A549 (cell line): ENCODE measurements at regions not wholly inside any gene's neighbourhood (a gene's known extent, or its start where the extent isn't known, plus 50 kb on each side); places are given as distances from the start of the nearest gene placed in this dataset.
"Not testable (repeated sequence)": the region's sequence is repeated elsewhere in the genome, so short reads cannot be mapped to it uniquely, and the experiment has no call there.

Experiments
- ATAC-seq, 2 experiments: fragments of 200-7000 bp in 1 of 2; fragments of >200 bp in 1 of 2; cut with Nextera tagmentation in 1 of 2; cut with Tn5 transposase in 1 of 2; 3 replicates each; pipeline versions ENCODE4 v1.8.0 to v1.9.1; 2018 to 2020; ENCODE audit warnings: mild to moderate bottlenecking in 1 of 2, moderate library complexity in 1 of 2
- CTCF ChIA-PET: fragments of 300-600 bp; sonication (Branson Sonifier 250); formaldehyde crosslinking; extraction: SDS; loops from one replicate; lab custom pipeline; 2021; ENCODE audit warnings: antibody characterized with exemption, inconsistent platforms; lab: Yijun Ruan, JAX
- POLR2A ChIA-PET: fragments of 350-600 bp; formaldehyde crosslinking; extraction: SDS; loops from one replicate; lab custom pipeline; 2021; ENCODE audit warnings: antibody characterized with exemption, inconsistent platforms; lab: Yijun Ruan, JAX
- DNase-seq, 2 experiments: peaks; one replicate each; pipeline versions ENCODE4 v3.0.0 to v3.0.0-alpha.2; 2011 to 2016; ENCODE audit warnings: low read depth in 1 of 2, low spot score in 1 of 2
- FAIRE-seq: peaks from 2 replicates; lab custom pipeline; 2011; peaks lifted over from hg19 to GRCh38; lab: Jason Lieb, UNC
- H3K27ac ChIP-seq, 2 experiments: fragments of >200 bp; sonication (Bioruptor Twin); formaldehyde crosslinking; 3 replicates each; pipeline ENCODE4 v1.5.1; 2016 to 2017
- H3K4me1 ChIP-seq: fragments of >200 bp; sonication (Bioruptor Twin); formaldehyde crosslinking; 3 replicates; pipeline ENCODE4 v1.6.1; 2016
- H3K4me2 ChIP-seq: fragments of >200 bp; sonication (Bioruptor Twin); formaldehyde crosslinking; 3 replicates; pipeline ENCODE4 v1.6.1; 2016
- H3K4me3 ChIP-seq: fragments of >200 bp; sonication (Bioruptor Twin); formaldehyde crosslinking; 3 replicates; pipeline ENCODE4 v1.5.1; 2016
- H3K9me3 ChIP-seq: fragments of >200 bp; sonication (Bioruptor Twin); formaldehyde crosslinking; 3 replicates; pipeline ENCODE4 v1.6.1; 2016
- CBX8 ChIP-seq: fragments of 200-600 bp; sonication (generic); IDR thresholded peaks from 2 replicates; pipeline ENCODE4 v1.6.1; 2016
- CTCF ChIP-seq: fragments of >200 bp; sonication (Bioruptor Twin); formaldehyde crosslinking; IDR thresholded peaks from 3 replicates; pipeline ENCODE4 v1.5.1; 2016
- EHF ChIP-seq: fragments of 250-450 bp; sonication (Bioruptor Pico); IDR thresholded peaks from 2 replicates; pipeline ENCODE4 v1.5.0; 2020; ENCODE audit warnings: mild to moderate bottlenecking
- EHMT2 ChIP-seq: fragments of 200-600 bp; sonication (generic); IDR thresholded peaks from 2 replicates; pipeline ENCODE4 v1.6.1; 2016; ENCODE audit warnings: antibody characterized with exemption, low read depth, mild to moderate bottlenecking, moderate library complexity
- ESRRA ChIP-seq: fragments of 150-350 bp; IDR thresholded peaks from 2 replicates; pipeline ENCODE4 v1.6.1; 2014; ENCODE audit warnings: mild to moderate bottlenecking, low read length, borderline replicate concordance
- FOSB ChIP-seq: fragments of 250-450 bp; sonication (Bioruptor Pico); IDR thresholded peaks from 2 replicates; pipeline ENCODE4 v1.5.0; 2020; ENCODE audit warnings: mild to moderate bottlenecking, moderate library complexity
- FOSL2 ChIP-seq, 2 experiments: fragments of 450-650 bp in 1 of 2; fragments of >200 bp in 1 of 2; sonication (Bioruptor Twin) in 1 of 2; formaldehyde crosslinking; IDR thresholded peaks; 2 replicates each; pipeline versions ENCODE4 v1.5.0 to v1.6.1; 2016 to 2020; ENCODE audit warnings: mild to moderate bottlenecking in 1 of 2, moderate library complexity in 1 of 2
- FOXS1 ChIP-seq: fragments of 250-450 bp; sonication (Bioruptor Pico); IDR thresholded peaks from 2 replicates; pipeline ENCODE4 v1.5.0; 2020; ENCODE audit warnings: mild to moderate bottlenecking, moderate library complexity
- GATA3 ChIP-seq: IDR thresholded peaks from 2 replicates; pipeline ENCODE4 v1.6.1; 2012; ENCODE audit warnings: borderline replicate concordance
- HDAC2 ChIP-seq: fragments of 200-600 bp; sonication (generic); IDR thresholded peaks from 2 replicates; pipeline ENCODE4 v1.6.1; 2016
- HES2 ChIP-seq: fragments of >200 bp; sonication (Bioruptor Twin); formaldehyde crosslinking; IDR thresholded peaks from 2 replicates; pipeline ENCODE4 v1.6.1; 2016
- HEYL ChIP-seq: fragments of 250-450 bp; sonication (Bioruptor Pico); IDR thresholded peaks from 2 replicates; pipeline ENCODE4 v1.8.0; 2021; ENCODE audit warnings: mild to moderate bottlenecking, moderate library complexity
- HMGXB4 ChIP-seq: fragments of 250-450 bp; sonication (Bioruptor Pico); IDR thresholded peaks from 2 replicates; pipeline ENCODE4 v1.5.0; 2021; ENCODE audit warnings: mild to moderate bottlenecking, moderate library complexity, borderline replicate concordance
- HOXB13 ChIP-seq: fragments of 250-450 bp; sonication (Bioruptor Pico); IDR thresholded peaks from 2 replicates; pipeline ENCODE4 v1.5.0; 2020; ENCODE audit warnings: low read depth, mild to moderate bottlenecking, moderate library complexity
- KDM5A ChIP-seq: fragments of 200-600 bp; sonication (generic); IDR thresholded peaks from 2 replicates; pipeline ENCODE4 v1.6.1; 2016; ENCODE audit warnings: antibody characterized with exemption, mild to moderate bottlenecking
- MAX ChIP-seq: IDR thresholded peaks from 2 replicates; pipeline ENCODE4 v1.6.1; 2012
- NPAS2 ChIP-seq: fragments of 250-450 bp; sonication (Bioruptor Pico); IDR thresholded peaks from 2 replicates; pipeline ENCODE4 v1.8.0; 2022; ENCODE audit warnings: mild to moderate bottlenecking, moderate library complexity, borderline replicate concordance
- NR3C1 ChIP-seq: fragments of >200 bp; sonication (Bioruptor Twin); formaldehyde crosslinking; IDR thresholded peaks from 3 replicates; pipeline ENCODE4 v1.6.1; 2017
- RARB ChIP-seq: fragments of 250-450 bp; sonication (Bioruptor Pico); IDR thresholded peaks from 2 replicates; pipeline ENCODE4 v1.8.0; 2021; ENCODE audit warnings: mild to moderate bottlenecking, moderate library complexity
- RCOR1 ChIP-seq: fragments of 150-350 bp; IDR thresholded peaks from 2 replicates; pipeline ENCODE4 v1.6.1; 2014; ENCODE audit warnings: antibody characterized with exemption, low read length, low read depth
- USF2 ChIP-seq: fragments of 450-650 bp; IDR thresholded peaks from 2 replicates; pipeline ENCODE4 v1.6.1; 2014; ENCODE audit warnings: antibody characterized with exemption
- ZC3H11A ChIP-seq: fragments of 450-650 bp; IDR thresholded peaks from 2 replicates; pipeline ENCODE4 v1.6.1; 2014; ENCODE audit warnings: antibody characterized with exemption, mild to moderate bottlenecking
- ZNF302 ChIP-seq: fragments of 250-450 bp; sonication (Bioruptor Pico); IDR thresholded peaks from 2 replicates; pipeline ENCODE4 v1.9.0; 2021; ENCODE audit warnings: inconsistent platforms, mild to moderate bottlenecking, moderate library complexity
- ZSCAN20 ChIP-seq: fragments of 250-450 bp; sonication (Bioruptor Pico); IDR thresholded peaks from 2 replicates; pipeline ENCODE4 v1.8.0; 2022; ENCODE audit warnings: mild to moderate bottlenecking, moderate library complexity
- WGBS: methylation state at CpG from one replicate; pipeline ENCODE4 v1.1.6; 2017; ENCODE audit errors: missing lambda C conversion rate; 5-methylcytosine and 5-hydroxymethylcytosine counted together

- no peak for TF ChIP-seq ZSCAN20 (CRISPR knock-in tag)
- DNase-seq (no peak), FAIRE-seq (no peak), ATAC-seq (no peak)
- 7% methylated on average over 1 of the region's 1 CpG for WGBS
- H3K4me2 ChIP-seq = no peak overlapping the region
- no peaks in the 10 kb centered on the region for H3K9me3 ChIP-seq
- no peak overlapping the region for H3K4me3 ChIP-seq
- H3K4me1 ChIP-seq = no peaks in the 10 kb centered on the region
- ChIA-PET POLR2A (no interaction called here), CTCF (no interaction called here)
- H3K27ac ChIP-seq = no peak overlapping the region
These were observed 415.0 kb downstream of the COL11A1 start for GRCh38 chr1:102693345-102693744.

GRCh38 chr1:102691592-102692090 is 416.7 kb downstream of the COL11A1 start:
- TF ChIP-seq ESRRA (no peak), HOXB13 (no peak), HEYL (CRISPR knock-in tag) (no peak), NPAS2 (no peak)
- no peak for FAIRE-seq
- CTCF ChIA-PET = no interaction called here

GRCh38 chr1:102687383-102687782 is 420.9 kb downstream of the COL11A1 start:
- FAIRE-seq = no peak
- TF ChIP-seq RARB (CRISPR knock-in tag) = no peak
- no peak overlapping the region for H3K27ac ChIP-seq
- 64% methylated on average over 2 of the region's 2 CpGs for WGBS
- H3K4me1 ChIP-seq = no peaks in the 10 kb centered on the region
- POLR2A ChIA-PET = no interaction called here
- no peak overlapping the region for H3K4me3 ChIP-seq
- H3K9me3 ChIP-seq = no peaks in the 10 kb centered on the region
- no peak overlapping the region for H3K4me2 ChIP-seq
- no peak for DNase-seq
- ATAC-seq = no peak
- CTCF ChIA-PET = no interaction called here

More at GRCh38 chr1:102691592-102692090, 416.7 kb downstream of the COL11A1 start:
- Histone ChIP-seq H3K4me1 (no peaks in the 10 kb centered on the region), H3K4me3 (no peak overlapping the region), H3K9me3 (no peaks in the 10 kb centered on the region), H3K4me2 (no peak overlapping the region), H3K27ac (no peak overlapping the region)
- POLR2A ChIA-PET = no interaction called here
- no peak for ATAC-seq
- WGBS = 0% methylated on average over 1 of the region's 1 CpG
- no peak for DNase-seq

GRCh38 chr1:102661481-102661880 is 446.8 kb downstream of the COL11A1 start:
- no peak overlapping the region for H3K4me2 ChIP-seq
- ChIA-PET CTCF (interaction anchor here (0.6 kb wide), 1 partner anchor 1395 kb away, joined by 3 read pairs; no protein-coding TSS in a partner anchor), POLR2A (no interaction called here)
- FAIRE-seq (no peak), ATAC-seq (no peak), DNase-seq (no peak)
- WGBS = 88% methylated on average over 4 of the region's 13 CpGs
- no peaks in the 10 kb centered on the region for H3K9me3 ChIP-seq
- no peaks in the 10 kb centered on the region for H3K4me1 ChIP-seq
- no peak overlapping the region for H3K27ac ChIP-seq
- TF ChIP-seq FOSL2 (IDR thresholded peaks at IDR 0.05) (no peak), FOSL2 (CRISPR knock-in tag; IDR thresholded peaks at IDR 0.05) (no peak), CTCF (no peak), HES2 (no peak), ZNF302 (CRISPR knock-in tag) (no peak), RCOR1 (no peak), USF2 (no peak), CBX8 (no peak), NR3C1 (no peak), HDAC2 (no peak), ZC3H11A (no peak), KDM5A (no peak), MAX (no peak), EHMT2 (no peak), FOXS1 (CRISPR knock-in tag) (no peak), HEYL (CRISPR knock-in tag) (no peak), HMGXB4 (CRISPR knock-in tag) (no peak), EHF (no peak), FOSB (CRISPR knock-in tag) (no peak), GATA3 (no peak)
- TF ChIP-seq, all 56 proteins: peak for 0
- H3K4me3 ChIP-seq = no peak overlapping the region

- 84% methylated on average over 27 of the region's 47 CpGs for WGBS
- H3K9me3 ChIP-seq, DNase-seq, H3K4me1 ChIP-seq, H3K27ac ChIP-seq, POLR2A ChIA-PET, ATAC-seq, H3K4me2 ChIP-seq, H3K4me3 ChIP-seq, FAIRE-seq, CTCF ChIA-PET: not testable (repeated sequence)
These were observed 448.3 kb downstream of the COL11A1 start for GRCh38 chr1:102659876-102660483.
